ENCODE measurements at regions not wholly inside any gene's neighbourhood (a gene's known extent, or its start where the extent isn't known, plus 50 kb on each side); places are given as distances from the start of the nearest gene placed in this dataset.

DNA sequence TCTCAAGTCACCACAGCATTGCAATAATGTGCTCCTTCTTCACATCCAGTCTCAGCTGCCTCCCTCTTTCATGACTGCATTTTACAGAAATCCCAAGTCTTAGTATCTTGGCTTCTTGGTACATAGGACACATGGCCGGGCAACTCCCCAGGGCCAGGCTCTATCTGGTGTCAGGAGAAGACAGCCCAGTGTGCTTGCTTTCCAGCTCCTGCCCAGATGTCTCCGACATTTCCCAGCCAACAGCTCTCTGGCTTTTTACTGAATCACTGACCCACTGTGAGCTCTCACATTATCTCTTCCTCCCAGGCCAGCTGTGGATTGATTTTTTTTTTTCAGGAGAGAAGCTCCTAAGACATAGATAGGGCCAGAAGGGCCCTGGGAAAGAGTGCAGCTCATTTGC is 346.0 kb upstream of the C11orf87 start:
- POLR2A ChIA-PET: no interaction called here
- H3K4me1 ChIP-seq: no peaks in the 10 kb centered on the region
- H3K4me3 ChIP-seq (ENCODE audit: low read depth, low read length): no peak overlapping the region
- H3K27me3 ChIP-seq (replicated peaks; ENCODE audit: control insufficient read depth, insufficient read depth, low read length): no peaks in the 10 kb centered on the region; the same call in 1 of the 2 replicates
- H3K36me3 Mint-ChIP-seq (ENCODE audit: insufficient read depth, unreplicated experiment): no peaks in the 10 kb centered on the region
- no peaks in the 10 kb centered on the region for H3K36me3 ChIP-seq (ENCODE audit: control insufficient read depth, insufficient read depth, low read length)
- intact Hi-C loops (cut with micrococcal nuclease; ENCODE audit: unreplicated experiment): no loop called here
- H3K4me1 Mint-ChIP-seq (ENCODE audit: low read depth, unreplicated experiment): no peaks in the 10 kb centered on the region
- peaks cover 7% of the 10 kb centered on the region for H3K27me3 Mint-ChIP-seq (ENCODE audit: insufficient read depth, unreplicated experiment)
- TF ChIP-seq, protein P1, sequence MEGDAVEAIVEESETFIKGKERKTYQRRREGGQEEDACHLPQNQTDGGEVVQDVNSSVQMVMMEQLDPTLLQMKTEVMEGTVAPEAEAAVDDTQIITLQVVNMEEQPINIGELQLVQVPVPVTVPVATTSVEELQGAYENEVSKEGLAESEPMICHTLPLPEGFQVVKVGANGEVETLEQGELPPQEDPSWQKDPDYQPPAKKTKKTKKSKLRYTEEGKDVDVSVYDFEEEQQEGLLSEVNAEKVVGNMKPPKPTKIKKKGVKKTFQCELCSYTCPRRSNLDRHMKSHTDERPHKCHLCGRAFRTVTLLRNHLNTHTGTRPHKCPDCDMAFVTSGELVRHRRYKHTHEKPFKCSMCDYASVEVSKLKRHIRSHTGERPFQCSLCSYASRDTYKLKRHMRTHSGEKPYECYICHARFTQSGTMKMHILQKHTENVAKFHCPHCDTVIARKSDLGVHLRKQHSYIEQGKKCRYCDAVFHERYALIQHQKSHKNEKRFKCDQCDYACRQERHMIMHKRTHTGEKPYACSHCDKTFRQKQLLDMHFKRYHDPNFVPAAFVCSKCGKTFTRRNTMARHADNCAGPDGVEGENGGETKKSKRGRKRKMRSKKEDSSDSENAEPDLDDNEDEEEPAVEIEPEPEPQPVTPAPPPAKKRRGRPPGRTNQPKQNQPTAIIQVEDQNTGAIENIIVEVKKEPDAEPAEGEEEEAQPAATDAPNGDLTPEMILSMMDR (IDR thresholded peaks at IDR 0.05; ENCODE audit: insufficient read depth in 1 of 2, low read depth in 1 of 2, low read length in 1 of 2, severe bottlenecking in 1 of 2, unreplicated experiment in 1 of 2): no peak
- no peak for DNase-seq
- CTCF ChIA-PET: no interaction called here
- no peaks in the 10 kb centered on the region for H3K9me3 ChIP-seq
- BruUV-seq (replicated peaks): no TSS peak
- peaks cover 1% of the 10 kb centered on the region for H3K9me3 Mint-ChIP-seq (ENCODE audit: unreplicated experiment)
- H3K27ac Mint-ChIP-seq (ENCODE audit: unreplicated experiment): no peak overlapping the region
- H3K4me3 Mint-ChIP-seq (ENCODE audit: unreplicated experiment): no peak overlapping the region

DNA sequence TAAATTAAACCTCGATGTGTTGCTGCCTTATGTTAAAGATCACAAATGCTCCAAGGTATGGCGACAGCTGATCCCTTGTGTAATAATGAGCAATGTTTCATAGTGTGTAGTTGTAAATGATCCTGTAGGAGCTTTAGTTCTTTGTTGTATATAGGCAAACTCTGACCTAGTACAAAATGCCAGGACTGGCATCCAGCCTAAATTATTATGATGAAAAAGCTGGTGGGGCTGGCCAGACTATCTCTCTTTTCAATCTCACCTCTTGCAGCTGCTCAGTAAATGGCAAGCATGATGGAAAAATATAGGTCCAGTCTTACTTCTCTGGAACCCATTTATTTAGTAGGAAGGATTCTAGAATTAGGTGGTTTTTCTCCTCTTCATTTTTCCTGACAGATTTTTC is 345.1 kb upstream of the C11orf87 start:
- ChIA-PET CTCF (no interaction called here), POLR2A (no interaction called here)
- Mint-ChIP-seq H3K9me3 (ENCODE audit: unreplicated experiment) (no peaks in the 10 kb centered on the region), H3K27ac (ENCODE audit: unreplicated experiment) (no peak overlapping the region), H3K27me3 (ENCODE audit: insufficient read depth, unreplicated experiment) (peaks cover 7% of the 10 kb centered on the region), H3K4me1 (ENCODE audit: low read depth, unreplicated experiment) (no peaks in the 10 kb centered on the region), H3K36me3 (ENCODE audit: insufficient read depth, unreplicated experiment) (no peaks in the 10 kb centered on the region), H3K4me3 (ENCODE audit: unreplicated experiment) (no peak overlapping the region)
- H3K4me3 ChIP-seq (ENCODE audit: low read depth, low read length): no peak overlapping the region
- H3K9me3 ChIP-seq: no peaks in the 10 kb centered on the region
- no peaks in the 10 kb centered on the region for H3K36me3 ChIP-seq (ENCODE audit: control insufficient read depth, insufficient read depth, low read length)
- H3K4me1 ChIP-seq: no peaks in the 10 kb centered on the region
- DNase-seq: no peak
- no TSS peak for BruUV-seq (replicated peaks)
- intact Hi-C loops (cut with micrococcal nuclease; ENCODE audit: unreplicated experiment): no loop called here
- TF ChIP-seq, protein P1 (IDR thresholded peaks at IDR 0.05; ENCODE audit: insufficient read depth in 1 of 2, low read depth in 1 of 2, low read length in 1 of 2, severe bottlenecking in 1 of 2, unreplicated experiment in 1 of 2): no peak
- no peaks in the 10 kb centered on the region; the same call in 1 of the 2 replicates for H3K27me3 ChIP-seq (replicated peaks; ENCODE audit: control insufficient read depth, insufficient read depth, low read length)

DNA sequence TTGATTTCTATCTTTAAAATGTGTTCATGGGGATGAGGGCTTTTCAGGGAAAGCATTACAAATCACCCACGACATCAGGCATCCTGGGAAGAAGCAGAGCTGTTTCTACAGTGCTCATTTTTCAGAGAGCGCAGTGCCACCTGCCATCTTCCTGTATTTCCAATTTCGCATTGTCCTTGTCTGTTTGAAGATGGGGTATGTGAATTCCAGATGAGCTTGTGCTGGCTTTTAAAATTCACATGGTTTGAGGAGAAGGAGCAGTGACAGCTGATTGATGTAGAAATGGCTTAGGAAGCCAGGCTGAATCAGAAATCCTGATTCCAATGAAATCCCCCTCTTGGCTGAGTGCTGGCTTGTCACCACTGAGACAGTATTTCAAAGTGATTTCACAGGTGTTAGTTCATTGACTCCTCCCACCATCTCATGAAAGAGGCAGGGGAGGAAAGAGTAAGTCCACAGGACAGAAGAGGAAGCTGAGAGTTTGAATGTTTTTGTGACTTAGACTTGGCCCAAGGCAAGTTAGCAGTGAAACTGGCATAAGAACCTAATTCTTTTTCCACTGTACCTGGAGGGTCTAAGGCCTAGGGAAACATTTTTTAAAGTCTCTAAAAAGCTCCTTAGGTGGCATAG is 344.6 kb upstream of the C11orf87 start:
- H3K4me3 Mint-ChIP-seq (ENCODE audit: unreplicated experiment): no peak overlapping the region
- intact Hi-C loops (cut with micrococcal nuclease; ENCODE audit: unreplicated experiment): no loop called here
- no peak for DNase-seq
- H3K9me3 Mint-ChIP-seq (ENCODE audit: unreplicated experiment): peaks cover 2% of the 10 kb centered on the region
- TF ChIP-seq, protein P1 (IDR thresholded peaks at IDR 0.05; ENCODE audit: insufficient read depth in 1 of 2, low read depth in 1 of 2, low read length in 1 of 2, severe bottlenecking in 1 of 2, unreplicated experiment in 1 of 2): no peak
- H3K4me3 ChIP-seq (ENCODE audit: low read depth, low read length): no peak overlapping the region
- no peaks in the 10 kb centered on the region for H3K9me3 ChIP-seq
- H3K27me3 ChIP-seq (replicated peaks; ENCODE audit: control insufficient read depth, insufficient read depth, low read length): no peaks in the 10 kb centered on the region; the same call in 1 of the 2 replicates
- no TSS peak for BruUV-seq (replicated peaks)
- no peaks in the 10 kb centered on the region for H3K4me1 ChIP-seq
- H3K27ac Mint-ChIP-seq (ENCODE audit: unreplicated experiment): no peak overlapping the region
- H3K27me3 Mint-ChIP-seq (ENCODE audit: insufficient read depth, unreplicated experiment): peaks cover 7% of the 10 kb centered on the region
- H3K36me3 ChIP-seq (ENCODE audit: control insufficient read depth, insufficient read depth, low read length): no peaks in the 10 kb centered on the region
- ChIA-PET CTCF (no interaction called here), POLR2A (no interaction called here)
- H3K4me1 Mint-ChIP-seq (ENCODE audit: low read depth, unreplicated experiment): no peaks in the 10 kb centered on the region
- no peaks in the 10 kb centered on the region for H3K36me3 Mint-ChIP-seq (ENCODE audit: insufficient read depth, unreplicated experiment)
